HEK293 (cell line): ENCODE measurements at regions not wholly inside any gene's neighbourhood (a gene's known extent, or its start where the extent isn't known, plus 50 kb on each side); places are given as distances from the start of the nearest gene placed in this dataset.

Experiments
- CTCF ChIA-PET: fragments of 350-600 bp; formaldehyde crosslinking; extraction: SDS; loops from one replicate; lab custom pipeline; 2021; ENCODE audit warnings: antibody characterized with exemption; lab: Yijun Ruan, JAX
- POLR2A ChIA-PET: fragments of 300-600 bp; formaldehyde crosslinking; extraction: SDS; loops from one replicate; lab custom pipeline; 2020; ENCODE audit warnings: antibody characterized with exemption, inconsistent platforms; lab: Yijun Ruan, JAX
- H3K27ac ChIP-seq: fragments of 200-500 bp; sonication (Bioruptor generic); 2 replicates; pipeline ENCODE4 v1.5.1; 2014; ENCODE audit warnings: low read depth, low read length, control low read depth, inconsistent platforms; ENCODE audit errors: extremely low read depth
- H3K36me3 ChIP-seq, 2 experiments: fragments of 200-500 bp in 1 of 2; sonication (Bioruptor generic) in 1 of 2; 1 replicate in 1 of 2; 2 replicates in 1 of 2; pipeline ENCODE4 v1.5.1; 2014 to 2017; ENCODE audit warnings: inconsistent platforms in 2 of 2, low read length in 2 of 2; ENCODE audit not compliant: control insufficient read depth in 2 of 2, insufficient read depth in 1 of 2
- H3K4me1 ChIP-seq: fragments of 200-500 bp; sonication (Bioruptor generic); 2 replicates; pipeline ENCODE4 v1.5.1; 2014; ENCODE audit warnings: mild to moderate bottlenecking, low read length, inconsistent platforms; ENCODE audit not compliant: control insufficient read depth, insufficient read depth
- H3K4me3 ChIP-seq: 2 replicates; pipeline ENCODE4 v1.5.1; 2011; ENCODE audit warnings: low read depth, mild to moderate bottlenecking, control low read depth, low read length, moderate library complexity
- H3K9me3 ChIP-seq: fragments of 200-500 bp; sonication (Bioruptor generic); 2 replicates; pipeline ENCODE4 v1.5.1; 2014; ENCODE audit warnings: low read depth, low read length, inconsistent platforms; ENCODE audit not compliant: control insufficient read depth, insufficient read depth
- FEZF1 ChIP-seq: fragments of 450-650 bp; formaldehyde crosslinking; IDR thresholded peaks from 2 replicates; pipeline ENCODE4 v1.5.1; 2016; ENCODE audit warnings: missing biosample characterization, missing genetic modification characterization
- KLF16 ChIP-seq: fragments of 450-650 bp; formaldehyde crosslinking; IDR thresholded peaks from 2 replicates; pipeline ENCODE4 v1.5.1; 2017; ENCODE audit warnings: missing biosample characterization, missing genetic modification characterization
- OSR2 ChIP-seq: fragments of 450-650 bp; formaldehyde crosslinking; IDR thresholded peaks from 2 replicates; pipeline ENCODE4 v1.5.1; 2016; ENCODE audit warnings: missing biosample characterization, missing genetic modification characterization
- ZBTB11 ChIP-seq: fragments of 450-650 bp; formaldehyde crosslinking; conservative IDR thresholded peaks from 2 replicates; pipeline ENCODE4 v1.5.1; 2016; ENCODE audit warnings: low read depth, missing biosample characterization, missing genetic modification characterization
- ZBTB20 ChIP-seq: fragments of 450-650 bp; formaldehyde crosslinking; IDR thresholded peaks from 2 replicates; pipeline ENCODE4 v1.5.1; 2016; ENCODE audit warnings: missing biosample characterization, missing genetic modification characterization
- ZBTB49 ChIP-seq: fragments of 450-650 bp; formaldehyde crosslinking; IDR thresholded peaks from 2 replicates; pipeline ENCODE4 v1.5.1; 2016; ENCODE audit warnings: missing biosample characterization, missing genetic modification characterization, low read depth
- ZBTB6 ChIP-seq: fragments of 450-650 bp; formaldehyde crosslinking; IDR thresholded peaks from 2 replicates; pipeline ENCODE4 v1.5.1; 2017; ENCODE audit warnings: missing biosample characterization, missing genetic modification characterization
- ZNF169 ChIP-seq: fragments of 450-650 bp; formaldehyde crosslinking; IDR thresholded peaks from 2 replicates; pipeline ENCODE4 v1.5.1; 2016; ENCODE audit warnings: missing biosample characterization, missing genetic modification characterization
- ZNF175 ChIP-seq: fragments of 450-650 bp; formaldehyde crosslinking; IDR thresholded peaks from 2 replicates; pipeline ENCODE4 v1.5.1; 2016; ENCODE audit warnings: missing biosample characterization, missing genetic modification characterization
- ZNF239 ChIP-seq: fragments of 450-650 bp; formaldehyde crosslinking; IDR thresholded peaks from 2 replicates; pipeline ENCODE4 v1.5.1; 2016; ENCODE audit warnings: missing biosample characterization, missing genetic modification characterization
- ZNF280C ChIP-seq: fragments of 450-650 bp; formaldehyde crosslinking; IDR thresholded peaks from 2 replicates; pipeline ENCODE4 v1.5.1; 2016; ENCODE audit warnings: missing biosample characterization, missing genetic modification characterization
- ZNF311 ChIP-seq: fragments of 450-650 bp; formaldehyde crosslinking; IDR thresholded peaks from 2 replicates; pipeline ENCODE4 v1.5.1; 2017; ENCODE audit warnings: missing biosample characterization, missing genetic modification characterization, borderline replicate concordance
- ZNF37A ChIP-seq: fragments of 450-650 bp; IDR thresholded peaks from 2 replicates; pipeline ENCODE4 v1.5.1; 2018; ENCODE audit warnings: missing biosample characterization, missing genetic modification characterization
- ZNF398 ChIP-seq: fragments of 450-650 bp; formaldehyde crosslinking; IDR thresholded peaks from 2 replicates; pipeline ENCODE4 v1.5.1; 2017; ENCODE audit warnings: missing biosample characterization, missing genetic modification characterization
- ZNF404 ChIP-seq: fragments of 450-650 bp; formaldehyde crosslinking; IDR thresholded peaks from 2 replicates; pipeline ENCODE4 v1.5.1; 2017; ENCODE audit warnings: missing biosample characterization, missing genetic modification characterization
- ZNF426 ChIP-seq: fragments of 450-650 bp; formaldehyde crosslinking; IDR thresholded peaks from 2 replicates; pipeline ENCODE4 v1.5.1; 2017; ENCODE audit warnings: missing biosample characterization, missing genetic modification characterization, mild to moderate bottlenecking, inconsistent platforms, moderate library complexity
- ZNF529 ChIP-seq: fragments of 450-650 bp; formaldehyde crosslinking; IDR thresholded peaks from 2 replicates; pipeline ENCODE4 v1.5.1; 2017; ENCODE audit warnings: missing genetic modification characterization, missing biosample characterization; ENCODE audit not compliant: insufficient replicate concordance
- ZNF555 ChIP-seq: fragments of 450-650 bp; formaldehyde crosslinking; conservative IDR thresholded peaks from 2 replicates; pipeline ENCODE4 v1.5.1; 2017; ENCODE audit warnings: missing biosample characterization, mild to moderate bottlenecking, missing genetic modification characterization, inconsistent platforms
- ZNF670 ChIP-seq: fragments of 450-650 bp; formaldehyde crosslinking; IDR thresholded peaks from 2 replicates; pipeline ENCODE4 v1.5.1; 2016; ENCODE audit warnings: missing biosample characterization, missing genetic modification characterization, low read depth
- ZNF701 ChIP-seq: fragments of 450-650 bp; formaldehyde crosslinking; IDR thresholded peaks from 2 replicates; pipeline ENCODE4 v1.5.1; 2016; ENCODE audit warnings: missing biosample characterization, missing genetic modification characterization
- ZNF704 ChIP-seq: fragments of 450-650 bp; formaldehyde crosslinking; IDR thresholded peaks from 2 replicates; pipeline ENCODE4 v1.5.1; 2016; ENCODE audit warnings: missing biosample characterization, missing genetic modification characterization
- ZNF843 ChIP-seq: fragments of 450-650 bp; formaldehyde crosslinking; IDR thresholded peaks from 2 replicates; pipeline ENCODE4 v1.5.1; 2016; ENCODE audit warnings: missing biosample characterization, missing genetic modification characterization
- ZSCAN30 ChIP-seq: fragments of 450-650 bp; IDR thresholded peaks from 2 replicates; pipeline ENCODE4 v1.5.1; 2018; ENCODE audit warnings: missing biosample characterization, mild to moderate bottlenecking, missing genetic modification characterization, moderate library complexity

- TF ChIP-seq ZNF398 (tag by site-specific recombination) = no peak
Measured at GRCh38 chr20:46820682-46821081, 74.0 kb upstream of the EYA2 start (continued).

GRCh38 chr20:46823271-46823751 lies 71.3 kb upstream of the EYA2 start:
- Histone ChIP-seq H3K27ac (no peak overlapping the region), H3K9me3 (no peaks in the 10 kb centered on the region), H3K4me3 (no peak overlapping the region), H3K36me3 (no peaks in the 10 kb centered on the region), H3K4me1 (no peaks in the 10 kb centered on the region)
- ChIA-PET POLR2A (no interaction called here), CTCF (no interaction called here)
- no peak for TF ChIP-seq ZNF843 (tag by site-specific recombination)
- no peak for TF ChIP-seq ZNF701 (tag by site-specific recombination)
- TF ChIP-seq ZNF37A (tag by site-specific recombination) = no peak
- TF ChIP-seq OSR2 = no peak
- TF ChIP-seq ZNF175 = no peak
- TF ChIP-seq ZSCAN30 = no peak
- no peak for TF ChIP-seq ZBTB20 (tag by site-specific recombination)
- no peak for TF ChIP-seq ZNF169 (tag by site-specific recombination)
- no peak for TF ChIP-seq ZNF280C

- POLR2A ChIA-PET = no interaction called here
- TF ChIP-seq KLF16 (tag by site-specific recombination) (no peak), ZBTB11 (no peak), ZNF529 (tag by site-specific recombination) (no peak), ZNF239 (tag by site-specific recombination) (no peak), ZNF555 (tag by site-specific recombination) (no peak), ZNF426 (no peak), ZNF670 (tag by site-specific recombination) (no peak), ZNF311 (tag by site-specific recombination) (no peak), ZNF404 (tag by site-specific recombination) (no peak), FEZF1 (tag by site-specific recombination) (no peak), ZBTB49 (tag by site-specific recombination) (no peak), ZNF704 (no peak), ZBTB6 (tag by site-specific recombination) (no peak)
Measured at GRCh38 chr20:46823753-46824152, 70.9 kb upstream of the EYA2 start.

More at GRCh38 chr20:46823753-46824152, 70.9 kb upstream of the EYA2 start:
- H3K4me1 ChIP-seq = no peaks in the 10 kb centered on the region
- H3K27ac ChIP-seq = no peak overlapping the region
- no peaks in the 10 kb centered on the region for H3K36me3 ChIP-seq
- no peaks in the 10 kb centered on the region for H3K9me3 ChIP-seq
- CTCF ChIA-PET = interaction anchor here (0.5 kb wide), 1 partner anchor 239 kb away, joined by 4 read pairs; no protein-coding TSS in a partner anchor
- H3K4me3 ChIP-seq = no peak overlapping the region
